ENCODE measurements at regions not wholly inside any gene's neighbourhood (a gene's known extent, or its start where the extent isn't known, plus 50 kb on each side); places are given as distances from the start of the nearest gene placed in this dataset.

GRCh38 chr6:153590411-153590810, 448.6 kb upstream of the OPRM1 start:
- TF ChIP-seq CTCF (conservative IDR thresholded peaks at IDR 0.05; ENCODE audit: low read length): no peak
- TF ChIP-seq EZH2phosphoT487 (IDR thresholded peaks at IDR 0.05; ENCODE audit: borderline replicate concordance, low read depth, low read length): no peak
